Esophagus (tissue), 2 donors: ENCODE measurements at regions not wholly inside any gene's neighbourhood (a gene's known extent, or its start where the extent isn't known, plus 50 kb on each side); places are given as distances from the start of the nearest gene placed in this dataset.

Experiments
- H3K27ac ChIP-seq, 2 donors: one replicate each; pipeline ENCODE4 v1.5.1; 2013; ENCODE audit warnings: low read depth in 2 of 2, mild to moderate bottlenecking in 2 of 2, inconsistent platforms in 1 of 2, low read length in 1 of 2, moderate library complexity in 1 of 2
- H3K27me3 ChIP-seq, 2 donors: one replicate each; pipeline ENCODE4 v1.6.1; 2013; ENCODE audit warnings: low read length in 2 of 2, control low read depth in 1 of 2, mild to moderate bottlenecking in 1 of 2; ENCODE audit not compliant: insufficient read depth in 2 of 2, control insufficient read depth in 1 of 2
- H3K36me3 ChIP-seq, 2 donors: one replicate each; pipeline ENCODE4 v1.6.1; 2013; ENCODE audit warnings: low read length in 1 of 2; ENCODE audit not compliant: control insufficient read depth in 2 of 2, insufficient read depth in 2 of 2
- H3K4me1 ChIP-seq, 2 donors: one replicate each; pipeline ENCODE4 v1.6.1; 2013; ENCODE audit warnings: low read length in 1 of 2; ENCODE audit not compliant: control insufficient read depth in 2 of 2, insufficient read depth in 2 of 2
- H3K4me3 ChIP-seq, 2 donors: one replicate each; pipeline ENCODE4 v1.5.1; 2013; ENCODE audit warnings: low read length in 2 of 2, mild to moderate bottlenecking in 2 of 2, low read depth in 1 of 2, moderate library complexity in 1 of 2
- H3K9me3 ChIP-seq, 2 donors: one replicate each; pipeline ENCODE4 v1.6.1; 2013; ENCODE audit warnings: mild to moderate bottlenecking in 2 of 2, low read depth in 1 of 2, low read length in 1 of 2, moderate library complexity in 1 of 2; ENCODE audit not compliant: control insufficient read depth in 2 of 2, insufficient read depth in 1 of 2
- WGBS, 2 donors: extraction: QIAGEN DNeasy Blood & Tissue Kit; methylation state at CpG; one replicate each; pipeline ENCODE4 v1.1.7; 2013; 5-methylcytosine and 5-hydroxymethylcytosine counted together
- donor health status: healthy with polysubstance abuse.
- donor health status: Bipolar disorder and iron deficiency.

DNA sequence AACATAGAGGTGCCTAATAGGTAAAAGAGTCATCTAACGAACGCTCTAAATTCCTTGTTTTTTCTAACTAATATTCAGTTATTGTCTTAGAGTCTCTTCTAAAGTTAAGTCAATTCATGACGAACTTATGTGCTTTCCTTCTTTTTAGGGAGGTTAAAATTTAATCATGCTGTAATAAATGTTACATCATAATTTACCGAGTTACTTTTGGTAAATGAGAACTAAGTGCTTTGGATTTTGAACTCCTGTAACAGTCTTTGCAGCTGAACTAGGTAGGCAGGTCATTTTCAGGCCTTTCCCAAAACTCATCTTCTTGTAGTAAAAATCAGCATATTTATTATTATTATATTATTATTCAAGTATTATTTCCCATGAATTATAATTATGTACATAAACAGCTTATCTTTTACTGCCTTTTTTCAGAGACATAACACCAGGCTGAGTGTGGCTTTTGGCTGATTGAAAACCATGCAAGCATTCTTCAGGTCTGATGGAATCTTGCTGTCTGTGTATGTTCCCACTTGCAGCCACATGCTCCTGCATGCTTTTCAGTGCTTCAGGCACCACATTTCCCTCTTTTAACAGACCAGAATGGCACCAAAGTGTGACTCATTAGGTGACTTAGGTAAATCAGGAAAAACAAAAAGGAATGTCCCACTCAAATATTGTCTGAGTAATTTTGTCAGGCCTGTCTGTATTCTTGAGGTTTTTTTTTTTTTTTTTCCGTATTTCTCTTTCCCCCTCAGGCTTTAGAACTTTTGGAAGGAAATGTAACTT is 81.0 kb upstream of the CD55 start:
- H3K9me3 ChIP-seq, result no peaks in the 10 kb centered on the region
- H3K27ac ChIP-seq, result no peak overlapping the region
- H3K4me3 ChIP-seq, result no peak overlapping the region
- H3K4me1 ChIP-seq, result peaks cover 0 to 4% of the 10 kb centered on the region in 2 donors
- H3K27me3 ChIP-seq, result no peaks in the 10 kb centered on the region
- 49 to 63% methylated on average over 5 of the region's 5 CpGs for WGBS, 2 donors
- H3K36me3 ChIP-seq, result no peaks in the 10 kb centered on the region

GRCh38 chr1:207241164-207241934 is 80.1 kb upstream of the CD55 start:
- Histone ChIP-seq H3K4me1 (peaks cover 0 to 4% of the 10 kb centered on the region in 2 donors), H3K27me3 (no peaks in the 10 kb centered on the region), H3K27ac (peak overlapping the region in 1 of 2 donors; percentile 26), H3K36me3 (no peaks in the 10 kb centered on the region), H3K9me3 (no peaks in the 10 kb centered on the region), H3K4me3 (no peak overlapping the region)
- 60 to 62% methylated on average over 5 of the region's 5 CpGs for WGBS, 2 donors

DNA sequence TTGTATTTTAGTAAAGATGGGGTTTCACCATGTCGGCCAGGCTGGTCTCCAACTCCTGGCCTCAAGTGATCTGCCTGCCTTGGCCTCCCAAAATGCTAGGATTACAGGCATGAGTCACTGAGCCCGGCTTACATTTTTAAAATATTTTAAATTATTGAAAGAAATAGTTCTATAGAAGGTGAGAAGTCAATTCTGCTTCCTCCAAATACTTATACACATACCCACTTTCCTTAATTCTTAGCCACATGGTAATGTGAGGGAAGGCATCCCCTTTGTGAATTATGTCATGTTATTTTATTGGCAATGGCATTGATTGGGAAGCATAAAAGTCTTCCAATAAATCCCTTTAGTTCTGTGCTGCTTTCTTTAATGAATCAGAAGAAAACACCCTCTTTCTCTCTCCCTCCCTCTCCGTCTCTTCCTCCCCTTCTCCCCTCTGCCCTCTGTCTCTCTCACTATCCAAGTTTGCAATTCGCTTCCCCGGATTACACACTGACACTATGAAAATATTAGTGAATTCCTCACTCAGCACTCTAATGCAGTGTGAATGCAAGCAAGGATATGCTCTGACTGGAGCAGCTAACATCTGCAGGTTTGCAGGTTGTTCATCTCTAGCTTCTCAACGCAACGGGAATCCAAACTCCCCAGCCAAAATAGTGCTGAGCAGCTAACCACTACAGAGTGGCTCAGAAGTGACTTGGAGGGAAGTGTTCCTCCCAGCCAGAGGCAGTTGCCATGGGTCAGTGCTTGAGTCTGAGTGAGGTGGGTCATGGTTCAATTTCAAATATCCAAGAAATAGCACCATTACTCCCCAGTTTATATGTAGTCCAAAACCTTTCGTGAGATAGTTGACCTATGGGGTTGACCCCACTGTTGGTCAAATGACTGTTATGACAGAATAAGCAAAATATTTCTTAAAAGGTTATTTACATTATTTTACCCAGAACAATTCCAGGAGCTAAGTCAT is 77.8 kb upstream of the CD55 start:
- WGBS, 2 donors, result 73 to 76% methylated on average over 8 of the region's 8 CpGs
- Histone ChIP-seq H3K4me3 (no peak overlapping the region), H3K27ac (no peak overlapping the region), H3K4me1 (peaks cover 0 to 4% of the 10 kb centered on the region in 2 donors), H3K27me3 (no peaks in the 10 kb centered on the region), H3K36me3 (no peaks in the 10 kb centered on the region), H3K9me3 (no peaks in the 10 kb centered on the region)

- no peaks in the 10 kb centered on the region for H3K9me3 ChIP-seq
- no peaks in the 10 kb centered on the region for H3K27me3 ChIP-seq
- H3K36me3 ChIP-seq, result no peaks in the 10 kb centered on the region
- 85 to 88% methylated on average over 6 of the region's 6 CpGs for WGBS, 2 donors
- no peak overlapping the region for H3K4me3 ChIP-seq
- peaks cover 0 to 4% of the 10 kb centered on the region in 2 donors for H3K4me1 ChIP-seq
- no peak overlapping the region for H3K27ac ChIP-seq
These were observed 77.1 kb upstream of the CD55 start for GRCh38 chr1:207244409-207244801.

GRCh38 chr1:207245124-207245523 is 76.4 kb upstream of the CD55 start:
- Histone ChIP-seq H3K9me3 (no peaks in the 10 kb centered on the region), H3K36me3 (no peaks in the 10 kb centered on the region), H3K4me1 (peaks cover 0 to 4% of the 10 kb centered on the region in 2 donors), H3K27me3 (no peaks in the 10 kb centered on the region), H3K4me3 (no peak overlapping the region), H3K27ac (no peak overlapping the region)
- WGBS, 2 donors, result 64 to 68% methylated on average over 2 of the region's 2 CpGs

DNA sequence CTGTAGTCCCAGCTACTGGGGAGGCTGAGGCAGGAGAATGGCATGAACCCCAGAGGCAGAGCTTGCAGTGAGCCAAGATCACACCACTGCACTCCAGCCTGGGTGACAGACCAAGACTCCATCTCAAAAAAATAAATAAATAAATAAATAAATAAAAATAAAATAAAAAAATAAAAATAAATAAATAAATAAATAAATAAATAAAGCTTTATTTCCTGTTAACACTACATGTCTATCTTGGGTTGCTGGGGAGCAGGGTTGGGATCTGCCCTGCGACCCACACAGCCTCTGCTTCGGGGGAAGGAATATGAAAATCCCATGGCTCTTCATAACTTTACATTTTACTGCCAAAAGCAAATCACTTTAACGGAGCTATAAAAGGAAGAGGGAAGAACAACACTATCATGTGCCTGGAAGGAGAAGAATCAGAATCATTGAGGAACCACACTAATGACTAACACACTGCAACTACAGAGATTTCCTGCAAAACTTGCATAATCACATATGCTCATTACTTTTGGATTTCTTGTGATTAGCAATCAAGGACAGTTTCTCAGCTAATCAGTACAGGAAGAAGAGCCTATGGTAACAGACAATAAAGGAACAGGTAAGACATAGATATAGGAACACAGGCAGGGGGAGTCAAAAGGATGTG is 72.8 kb upstream of the CD55 start:
- Histone ChIP-seq H3K27me3 (no peaks in the 10 kb centered on the region), H3K27ac (peak overlapping the region in 1 of 2 donors; percentile 52), H3K9me3 (no peaks in the 10 kb centered on the region), H3K4me1 (no peaks in the 10 kb centered on the region), H3K36me3 (no peaks in the 10 kb centered on the region), H3K4me3 (no peak overlapping the region)
- 45 to 55% methylated on average over 3 of the region's 3 CpGs for WGBS, 2 donors

DNA sequence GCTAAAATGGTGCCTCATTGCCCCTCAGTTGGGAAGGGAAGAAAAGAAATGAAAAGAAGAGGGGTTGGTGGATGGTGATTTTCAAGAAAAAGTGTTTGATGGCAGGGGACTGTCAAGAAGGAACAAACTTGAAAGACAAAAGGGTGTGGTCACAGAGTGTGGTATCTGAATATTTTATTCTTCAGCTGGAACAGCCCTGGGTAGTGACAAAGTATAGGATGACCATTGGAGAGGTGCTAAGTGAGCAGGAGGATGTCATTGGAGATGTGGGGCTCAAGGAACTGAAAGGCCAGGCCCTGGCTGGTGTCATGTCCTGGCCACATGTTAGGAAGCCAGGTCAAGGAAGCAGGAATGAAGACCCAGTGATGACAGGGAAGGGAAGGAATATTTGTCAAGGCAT is 71.0 kb upstream of the CD55 start:
- Histone ChIP-seq H3K27ac (no peak overlapping the region), H3K36me3 (no peaks in the 10 kb centered on the region), H3K4me1 (no peaks in the 10 kb centered on the region), H3K27me3 (no peaks in the 10 kb centered on the region), H3K4me3 (no peak overlapping the region), H3K9me3 (peaks cover 0 to 3% of the 10 kb centered on the region in 2 donors)

DNA sequence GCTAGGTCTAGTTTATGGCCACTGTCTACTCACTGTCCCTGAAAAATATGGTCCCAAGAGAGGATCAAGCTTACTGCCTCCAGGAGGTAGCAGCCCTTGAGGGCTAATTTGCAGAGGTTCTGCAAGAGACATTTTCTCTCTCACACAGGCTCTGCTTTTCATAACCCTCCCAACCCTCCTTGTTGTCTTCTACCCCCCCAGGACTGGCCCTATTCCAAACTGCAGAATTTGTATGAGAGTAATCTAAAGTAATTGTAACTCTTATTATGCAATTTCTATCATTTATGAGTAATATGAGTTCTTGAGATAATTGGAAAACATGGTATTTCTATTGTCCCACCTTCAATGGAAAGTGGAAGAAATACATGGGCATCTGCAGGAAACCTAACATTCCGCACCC is 70.4 kb upstream of the CD55 start:
- Histone ChIP-seq H3K9me3 (peaks cover 0 to 5% of the 10 kb centered on the region in 2 donors), H3K27ac (no peak overlapping the region), H3K4me1 (no peaks in the 10 kb centered on the region), H3K4me3 (no peak overlapping the region), H3K27me3 (no peaks in the 10 kb centered on the region), H3K36me3 (no peaks in the 10 kb centered on the region)
- 98 to 100% methylated on average over 1 of the region's 1 CpG for WGBS, 2 donors

DNA sequence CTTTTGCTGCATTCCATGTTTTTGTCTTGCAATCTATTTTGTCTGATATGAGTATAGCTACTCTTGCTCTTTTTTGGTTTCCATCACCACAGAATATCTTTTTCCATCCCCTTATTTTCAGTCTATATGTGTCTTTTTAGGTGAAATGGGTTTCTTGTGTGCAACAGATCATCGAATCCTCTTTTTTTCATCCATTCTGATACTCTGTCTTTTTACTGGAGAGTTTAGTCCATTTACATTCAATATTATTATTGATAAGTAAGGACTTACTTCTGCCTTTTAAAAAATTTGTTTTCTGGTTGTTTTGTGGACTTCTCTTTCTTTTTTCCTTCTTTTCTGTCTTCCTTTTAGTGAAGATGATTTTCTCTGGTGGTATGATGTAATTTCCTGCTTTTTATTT is 64.6 kb upstream of the CD55 start:
- Histone ChIP-seq H3K9me3 (peaks cover 0 to 5% of the 10 kb centered on the region in 2 donors), H3K27ac (no peak overlapping the region), H3K4me1 (no peaks in the 10 kb centered on the region), H3K27me3 (no peaks in the 10 kb centered on the region), H3K4me3 (no peak overlapping the region), H3K36me3 (no peaks in the 10 kb centered on the region)
- 91 to 98% methylated on average over 1 of the region's 1 CpG for WGBS, 2 donors
